Esophagus muscularis mucosa (tissue), 4 donors: ENCODE measurements at regions not wholly inside any gene's neighbourhood (a gene's known extent, or its start where the extent isn't known, plus 50 kb on each side); places are given as distances from the start of the nearest gene placed in this dataset.
A peak's percentile ranks its signal among the peaks of the same experiment; 100 is the strongest.

Experiments
- DNase-seq: peaks from one replicate; pipeline ENCODE4 v3.0.0-alpha.2; 2017; ENCODE audit errors: extremely low spot score
- H3K27ac ChIP-seq, 4 donors: fragments of 200-600 bp; sonication (generic); replicated peaks in 1 of 4; 1 replicate in 3 of 4; 2 replicates in 1 of 4; pipeline ENCODE4 v1.5.1; 2016 to 2019; ENCODE audit warnings: mild to moderate bottlenecking in 1 of 4
- H3K27me3 ChIP-seq, 4 donors: fragments of 200-600 bp; sonication (generic); one replicate each; pipeline versions ENCODE4 v1.5.1 to v1.6.0; 2016 to 2019
- H3K36me3 ChIP-seq, 4 donors: fragments of 200-600 bp; sonication (generic); one replicate each; pipeline ENCODE4 v1.5.1; 2016 to 2019
- H3K4me1 ChIP-seq, 4 donors: fragments of 200-600 bp; sonication (generic); one replicate each; pipeline ENCODE4 v1.5.1; 2016 to 2019
- H3K4me3 ChIP-seq, 4 donors: fragments of 200-600 bp; sonication (generic); 1 replicate in 2 of 4; 2 replicates in 2 of 4; pipeline ENCODE4 v1.5.1; 2016 to 2019; ENCODE audit warnings: mild to moderate bottlenecking in 4 of 4, moderate library complexity in 1 of 4
- H3K9me3 ChIP-seq, 4 donors: fragments of 200-600 bp; sonication (generic); 1 replicate in 3 of 4; 2 replicates in 1 of 4; pipeline ENCODE4 v1.5.1; 2016 to 2019
- EP300 ChIP-seq: sonication (generic); formaldehyde crosslinking; IDR thresholded peaks from one replicate; pipeline ENCODE4 v1.6.1; 2017; ENCODE audit warnings: antibody characterized with exemption
- POLR2A ChIP-seq: fragments of 450-650 bp; IDR thresholded peaks from one replicate; pipeline ENCODE4 v1.6.1; 2017; ENCODE audit warnings: antibody characterized with exemption, moderate library complexity, mild to moderate bottlenecking, low read depth
- POLR2AphosphoS5 ChIP-seq, 2 donors: sonication (generic); formaldehyde crosslinking; IDR thresholded peaks; one replicate each; pipeline ENCODE4 v1.6.1; 2017; ENCODE audit warnings: antibody characterized with exemption in 2 of 2
- WGBS: methylation state at CpG from one replicate; pipeline ENCODE4 v1.1.5; 2018; 5-methylcytosine and 5-hydroxymethylcytosine counted together
- intact Hi-C: fragments of 100-400 bp; cut with DNase I; formaldehyde crosslinking; loops from one replicate; pipeline ENCODE4 v1.15.1; 2023
- TF ChIP-seq, protein P1 (sequence below), 3 experiments: fragments of 200-600 bp in 2 of 3; fragments of 450-650 bp in 1 of 3; sonication (generic) in 2 of 3; IDR thresholded peaks; one replicate each; pipeline ENCODE4 v1.5.1; 2017 to 2019; ENCODE audit warnings: antibody characterized with exemption in 3 of 3, mild to moderate bottlenecking in 2 of 3, moderate library complexity in 1 of 3

DNA sequence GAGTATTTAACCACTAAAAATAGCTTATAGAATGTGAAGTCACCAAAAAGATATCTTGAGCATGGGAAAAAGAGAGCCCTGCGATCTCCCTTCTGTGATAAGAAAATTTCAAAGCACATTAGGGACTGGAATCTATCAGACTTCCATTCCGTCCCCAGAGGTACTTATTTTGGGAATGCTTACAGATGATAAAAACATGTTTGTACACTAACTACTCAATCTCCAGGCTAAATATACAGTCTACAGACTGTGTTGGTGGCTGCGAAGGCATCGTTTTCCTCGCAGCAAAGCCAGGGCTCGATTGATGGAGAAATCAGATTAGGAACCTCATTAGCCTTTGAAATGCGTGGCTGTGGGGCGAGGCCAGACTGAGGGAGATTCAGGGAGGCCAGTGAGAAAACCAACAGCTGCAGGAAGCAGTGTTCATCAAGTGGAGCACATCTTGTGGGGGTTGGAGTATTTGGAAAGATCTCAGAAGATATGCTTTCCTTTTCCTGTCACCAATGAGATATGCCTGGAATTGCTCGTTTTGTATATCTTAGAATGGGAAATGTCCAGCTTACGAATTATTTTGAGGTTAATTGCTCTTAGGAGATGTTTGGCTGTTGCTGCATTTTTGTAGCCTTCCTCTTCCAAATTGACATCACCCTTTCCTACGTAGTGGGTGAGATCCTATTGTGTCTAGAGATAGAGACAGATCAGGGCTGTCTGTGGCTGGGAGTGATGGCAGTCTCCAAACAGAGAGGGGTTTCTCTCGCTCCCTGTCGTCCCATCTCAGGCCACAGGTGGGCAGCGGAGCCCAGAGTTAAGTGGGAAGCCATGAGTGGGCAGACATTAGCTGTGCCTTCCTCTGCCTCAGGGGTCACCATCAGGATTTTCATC lies 224.9 kb upstream of the FAT1 start:
- intact Hi-C loops: loop anchor here (10.0 kb wide), 1 partner anchor 224 kb away; the partner anchor contains the start of gene FAT1
- DNase-seq: no peak
- Histone ChIP-seq H3K27me3 (peaks cover 0 to 4% (median 0%) of the 10 kb centered on the region in 4 donors), H3K4me3 (peak overlapping the region in 1 of 4 donors; percentile 3), H3K27ac (no peak overlapping the region), H3K4me1 (no peaks in the 10 kb centered on the region), H3K9me3 (no peaks in the 10 kb centered on the region), H3K36me3 (no peaks in the 10 kb centered on the region)
- WGBS: 43% methylated on average over 14 of the region's 14 CpGs
- no peak for TF ChIP-seq EP300
- TF ChIP-seq, protein P1, sequence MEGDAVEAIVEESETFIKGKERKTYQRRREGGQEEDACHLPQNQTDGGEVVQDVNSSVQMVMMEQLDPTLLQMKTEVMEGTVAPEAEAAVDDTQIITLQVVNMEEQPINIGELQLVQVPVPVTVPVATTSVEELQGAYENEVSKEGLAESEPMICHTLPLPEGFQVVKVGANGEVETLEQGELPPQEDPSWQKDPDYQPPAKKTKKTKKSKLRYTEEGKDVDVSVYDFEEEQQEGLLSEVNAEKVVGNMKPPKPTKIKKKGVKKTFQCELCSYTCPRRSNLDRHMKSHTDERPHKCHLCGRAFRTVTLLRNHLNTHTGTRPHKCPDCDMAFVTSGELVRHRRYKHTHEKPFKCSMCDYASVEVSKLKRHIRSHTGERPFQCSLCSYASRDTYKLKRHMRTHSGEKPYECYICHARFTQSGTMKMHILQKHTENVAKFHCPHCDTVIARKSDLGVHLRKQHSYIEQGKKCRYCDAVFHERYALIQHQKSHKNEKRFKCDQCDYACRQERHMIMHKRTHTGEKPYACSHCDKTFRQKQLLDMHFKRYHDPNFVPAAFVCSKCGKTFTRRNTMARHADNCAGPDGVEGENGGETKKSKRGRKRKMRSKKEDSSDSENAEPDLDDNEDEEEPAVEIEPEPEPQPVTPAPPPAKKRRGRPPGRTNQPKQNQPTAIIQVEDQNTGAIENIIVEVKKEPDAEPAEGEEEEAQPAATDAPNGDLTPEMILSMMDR (IDR thresholded peaks at IDR 0.05): peak in 1 of 3 experiments; percentile 9

DNA sequence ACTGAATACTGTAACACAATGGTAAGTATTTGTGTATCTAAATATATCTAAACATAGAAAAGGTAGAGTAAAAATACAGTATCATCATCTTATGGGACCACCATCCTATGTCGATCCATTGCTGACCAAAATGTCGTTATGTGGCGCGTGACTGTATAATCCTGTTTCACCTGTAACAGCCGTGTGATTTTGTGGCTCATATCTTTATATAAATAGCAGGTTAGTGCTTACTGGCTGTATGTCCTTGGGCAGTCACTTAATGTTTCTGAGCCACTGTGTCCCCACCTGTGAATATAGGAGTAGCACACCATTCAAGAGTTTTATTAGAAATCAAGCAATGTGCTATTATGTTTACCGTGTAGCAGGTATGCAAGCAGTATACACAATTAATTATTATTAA lies 226.2 kb upstream of the FAT1 start:
- 97% methylated on average over 6 of the region's 6 CpGs for WGBS
- Histone ChIP-seq H3K36me3 (no peaks in the 10 kb centered on the region), H3K27me3 (peaks cover 0 to 4% (median 0%) of the 10 kb centered on the region in 4 donors), H3K4me3 (no peak overlapping the region), H3K4me1 (no peaks in the 10 kb centered on the region), H3K9me3 (no peaks in the 10 kb centered on the region), H3K27ac (no peak overlapping the region)
- no peak for DNase-seq
- TF ChIP-seq EP300: no peak
- no peak for TF ChIP-seq POLR2A
- no peak for TF ChIP-seq POLR2AphosphoS5 (IDR thresholded peaks at IDR 0.05)
- TF ChIP-seq, protein P1 (IDR thresholded peaks at IDR 0.05): no peak
- intact Hi-C loops: loop anchor here (10.0 kb wide), 1 partner anchor 225 kb away; the partner anchor contains the start of gene FAT1

DNA sequence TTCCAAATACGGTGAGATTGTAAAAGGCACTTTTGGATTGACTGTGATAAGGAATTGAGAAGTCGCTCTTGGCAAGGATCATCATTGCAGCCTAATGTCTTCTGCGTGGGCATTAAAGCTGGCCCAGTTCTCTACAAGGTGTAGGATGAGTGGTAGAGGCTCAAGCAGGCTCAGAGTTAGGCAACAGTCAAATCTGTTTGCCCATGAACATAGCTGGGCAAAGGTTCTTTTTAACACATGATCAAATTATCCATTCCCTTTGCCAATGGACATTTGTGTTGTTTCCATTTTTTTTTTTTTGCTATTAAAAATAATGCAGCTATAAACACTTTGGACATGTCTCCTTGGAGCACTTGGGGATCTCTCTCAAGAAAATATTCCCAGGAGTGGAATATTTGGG lies 229.1 kb upstream of the FAT1 start:
- Histone ChIP-seq H3K27me3 (peaks cover 0 to 4% (median 0%) of the 10 kb centered on the region in 4 donors), H3K4me3 (no peak overlapping the region), H3K27ac (no peak overlapping the region), H3K36me3 (no peaks in the 10 kb centered on the region), H3K4me1 (no peaks in the 10 kb centered on the region), H3K9me3 (no peaks in the 10 kb centered on the region)
- 91% methylated on average over 3 of the region's 3 CpGs for WGBS
- intact Hi-C loops: no loop called here
- no peak for DNase-seq
- TF ChIP-seq POLR2A (no peak), POLR2AphosphoS5 (IDR thresholded peaks at IDR 0.05) (no peak), EP300 (no peak)
- TF ChIP-seq, protein P1 (IDR thresholded peaks at IDR 0.05): no peak

DNA sequence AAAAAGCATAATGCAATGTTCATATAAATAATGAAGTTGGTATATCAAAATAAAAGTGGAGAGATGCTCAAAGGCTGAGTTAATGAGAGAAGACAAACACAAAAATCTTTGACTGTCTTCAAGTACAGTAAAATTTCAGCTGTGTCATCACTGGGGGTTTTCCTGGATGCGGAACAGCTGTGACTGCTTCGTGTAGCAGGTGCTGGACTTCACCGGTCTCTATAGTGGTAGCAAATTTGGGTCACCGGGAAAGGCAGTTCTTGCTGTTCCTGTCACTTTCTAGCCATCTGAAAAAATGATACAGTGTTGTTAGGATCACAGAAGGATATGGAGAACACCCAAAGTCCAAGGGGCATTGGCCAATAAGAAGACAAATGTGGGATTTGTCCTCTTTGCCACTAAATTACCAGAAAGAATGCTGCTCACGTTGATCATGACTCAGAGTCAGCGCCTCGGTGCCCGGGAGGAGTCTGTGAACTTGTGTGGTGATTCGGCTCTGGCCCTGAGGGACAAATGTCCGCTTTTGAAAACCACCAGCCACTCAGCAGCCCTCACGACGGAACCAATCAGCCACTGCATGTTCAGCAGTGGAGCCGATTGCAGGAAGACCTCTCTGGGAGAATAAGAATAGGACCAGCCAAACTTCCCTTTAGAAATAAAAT lies 230.1 kb upstream of the FAT1 start:
- Histone ChIP-seq H3K4me1 (no peaks in the 10 kb centered on the region), H3K4me3 (no peak overlapping the region), H3K36me3 (no peaks in the 10 kb centered on the region), H3K9me3 (no peaks in the 10 kb centered on the region), H3K27me3 (peaks cover 0 to 3% (median 0%) of the 10 kb centered on the region in 4 donors), H3K27ac (no peak overlapping the region)
- no peak for TF ChIP-seq POLR2A
- TF ChIP-seq, protein P1 (IDR thresholded peaks at IDR 0.05): no peak
- no peak for TF ChIP-seq POLR2AphosphoS5 (IDR thresholded peaks at IDR 0.05)
- no peak for TF ChIP-seq EP300
- intact Hi-C loops: no loop called here
- DNase-seq: no peak
- WGBS: 83% methylated on average over 13 of the region's 13 CpGs
